Smooth muscle cell (in vitro differentiated cells): ENCODE measurements at regions not wholly inside any gene's neighbourhood (a gene's known extent, or its start where the extent isn't known, plus 50 kb on each side); places are given as distances from the start of the nearest gene placed in this dataset.

ENCODE experiments used
- DNase-seq: peaks from one replicate; lab custom pipeline; 2025; ENCODE audit not compliant: unreplicated experiment; lab: John Stamatoyannopoulos, UW
- H2AFZ ChIP-seq: fragments of 200-600 bp; sonication (generic); 2 replicates; pipeline ENCODE4 v1.6.0; 2016; ENCODE audit warnings: antibody characterized with exemption, low read depth, mild to moderate bottlenecking
- H3F3A ChIP-seq: fragments of 200-600 bp; sonication (generic); 2 replicates; pipeline ENCODE4 v1.6.0; 2017; ENCODE audit warnings: antibody characterized with exemption, low read depth
- H3K27ac ChIP-seq: fragments of 200-600 bp; sonication (generic); 2 replicates; pipeline ENCODE4 v1.5.1; 2016; ENCODE audit warnings: low read depth, mild to moderate bottlenecking
- H3K27me3 ChIP-seq: fragments of 200-600 bp; sonication (generic); 2 replicates; pipeline ENCODE4 v1.6.1; 2016; ENCODE audit warnings: low read depth, mild to moderate bottlenecking
- H3K36me3 ChIP-seq: fragments of 200-600 bp; sonication (generic); 2 replicates; pipeline ENCODE4 v1.5.1; 2016; ENCODE audit warnings: low read depth
- H3K4me1 ChIP-seq: fragments of 200-600 bp; sonication (generic); 2 replicates; pipeline ENCODE4 v1.5.1; 2016; ENCODE audit warnings: low read depth
- H3K4me2 ChIP-seq: fragments of 200-600 bp; sonication (generic); 2 replicates; pipeline ENCODE4 v1.6.0; 2016; ENCODE audit warnings: mild to moderate bottlenecking
- H3K4me3 ChIP-seq: fragments of 200-600 bp; sonication (generic); 2 replicates; pipeline ENCODE4 v1.5.1; 2016; ENCODE audit warnings: mild to moderate bottlenecking
- H3K79me2 ChIP-seq: fragments of 200-600 bp; sonication (generic); 2 replicates; pipeline ENCODE4 v1.6.0; 2016; ENCODE audit warnings: low read depth, mild to moderate bottlenecking
- H3K9ac ChIP-seq: fragments of 200-600 bp; sonication (generic); 2 replicates; pipeline ENCODE4 v1.6.0; 2016; ENCODE audit warnings: low read depth
- H3K9me3 ChIP-seq: fragments of 200-600 bp; sonication (generic); replicated peaks from 2 replicates; pipeline ENCODE4 v1.5.1; 2016; ENCODE audit warnings: low read depth
- H4K20me1 ChIP-seq: fragments of 200-600 bp; sonication (generic); 2 replicates; pipeline ENCODE4 v1.6.0; 2016; ENCODE audit warnings: low read depth
- CTCF ChIP-seq: fragments of 200-600 bp; sonication (generic); IDR thresholded peaks from 2 replicates; pipeline ENCODE4 v1.5.1; 2017; ENCODE audit warnings: borderline replicate concordance, mild to moderate bottlenecking, antibody characterized with exemption; ENCODE audit not compliant: insufficient read depth, poor library complexity, severe bottlenecking
- WGBS: methylation state at CpG from one replicate; pipeline ENCODE4 v1.1.7; 2016; ENCODE audit warnings: low lambda C conversion rate; 5-methylcytosine and 5-hydroxymethylcytosine counted together

GRCh38 chr21:26280148-26280547 is 109.6 kb upstream of the APP start:
- 86% methylated on average over 5 of the region's 5 CpGs for WGBS
- H3K4me3 ChIP-seq = no peak overlapping the region

GRCh38 chr21:26275801-26276200 is 105.2 kb upstream of the APP start:
- Histone ChIP-seq H3F3A (no peaks in the 10 kb centered on the region), H3K4me2 (no peak overlapping the region), H3K36me3 (peaks cover 5% of the 10 kb centered on the region), H3K27me3 (no peaks in the 10 kb centered on the region), H3K79me2 (no peaks in the 10 kb centered on the region), H3K9me3 (peaks cover 35% of the 10 kb centered on the region), H4K20me1 (no peaks in the 10 kb centered on the region), H3K9ac (no peak overlapping the region), H3K4me3 (no peak overlapping the region), H3K27ac (no peak overlapping the region), H2AFZ (no peak overlapping the region), H3K4me1 (no peaks in the 10 kb centered on the region)
- 67% methylated on average over 1 of the region's 1 CpG for WGBS
- TF ChIP-seq CTCF = no peak
- DNase-seq = no peak

More at GRCh38 chr21:26280148-26280547, 109.6 kb upstream of the APP start:
- no peak for TF ChIP-seq CTCF
- no peaks in the 10 kb centered on the region for H3K36me3 ChIP-seq
- H3K27ac ChIP-seq = no peak overlapping the region
- H3K4me2 ChIP-seq = no peak overlapping the region
- H3K27me3 ChIP-seq = no peaks in the 10 kb centered on the region
- DNase-seq = no peak
- no peaks in the 10 kb centered on the region for H3K79me2 ChIP-seq
- peaks cover 5% of the 10 kb centered on the region for H3K4me1 ChIP-seq
- H3K9ac ChIP-seq = no peak overlapping the region
- H4K20me1 ChIP-seq = no peaks in the 10 kb centered on the region
- no peak overlapping the region for H2AFZ ChIP-seq
- peaks cover 6% of the 10 kb centered on the region for H3K9me3 ChIP-seq
- no peaks in the 10 kb centered on the region for H3F3A ChIP-seq

GRCh38 chr21:26273686-26274313 is 103.2 kb upstream of the APP start:
- no peak overlapping the region for H3K4me3 ChIP-seq
- H3K4me1 ChIP-seq = no peaks in the 10 kb centered on the region
- H3K36me3 ChIP-seq = peaks cover 5% of the 10 kb centered on the region
- H4K20me1 ChIP-seq = no peaks in the 10 kb centered on the region
- H3F3A ChIP-seq = no peaks in the 10 kb centered on the region
- no peaks in the 10 kb centered on the region for H3K27me3 ChIP-seq
- H3K9ac ChIP-seq = no peak overlapping the region
- H3K27ac ChIP-seq = no peak overlapping the region
- no peak for TF ChIP-seq CTCF
- H3K4me2 ChIP-seq = no peak overlapping the region
- no peaks in the 10 kb centered on the region for H3K79me2 ChIP-seq
- H2AFZ ChIP-seq = no peak overlapping the region
- H3K9me3 ChIP-seq = peaks cover 38% of the 10 kb centered on the region
- no peak for DNase-seq

GRCh38 chr21:26267389-26267788 is 96.8 kb upstream of the APP start:
- WGBS = 86% methylated on average over 4 of the region's 4 CpGs
- Histone ChIP-seq H3K27me3 (no peaks in the 10 kb centered on the region), H3K36me3 (no peaks in the 10 kb centered on the region)

More at GRCh38 chr21:26267389-26267788, 96.8 kb upstream of the APP start:
- H3K79me2 ChIP-seq = no peaks in the 10 kb centered on the region
- peaks cover 9% of the 10 kb centered on the region for H3K9me3 ChIP-seq
- no peaks in the 10 kb centered on the region for H3K4me1 ChIP-seq
- no peaks in the 10 kb centered on the region for H3F3A ChIP-seq
- H3K4me2 ChIP-seq = no peak overlapping the region
- H4K20me1 ChIP-seq = no peaks in the 10 kb centered on the region
- TF ChIP-seq CTCF = no peak
- no peak overlapping the region for H2AFZ ChIP-seq
- no peak overlapping the region for H3K27ac ChIP-seq
- H3K4me3 ChIP-seq = no peak overlapping the region
- no peak overlapping the region for H3K9ac ChIP-seq
- no peak for DNase-seq
